HG02981 (cell line): ENCODE measurements at regions not wholly inside any gene's neighbourhood (a gene's known extent, or its start where the extent isn't known, plus 50 kb on each side); places are given as distances from the start of the nearest gene placed in this dataset.
"Not testable (repeated sequence)": the region's sequence is repeated elsewhere in the genome, so short reads cannot be mapped to it uniquely, and the experiment has no call there.

Experiments used
- ATAC-seq: cut with Tn5 transposase; IDR thresholded peaks from one replicate; pipeline ENCODE4 v1.9.1; 2021; ENCODE audit warnings: mild to moderate bottlenecking, moderate library complexity; ENCODE audit not compliant: unreplicated experiment

DNA sequence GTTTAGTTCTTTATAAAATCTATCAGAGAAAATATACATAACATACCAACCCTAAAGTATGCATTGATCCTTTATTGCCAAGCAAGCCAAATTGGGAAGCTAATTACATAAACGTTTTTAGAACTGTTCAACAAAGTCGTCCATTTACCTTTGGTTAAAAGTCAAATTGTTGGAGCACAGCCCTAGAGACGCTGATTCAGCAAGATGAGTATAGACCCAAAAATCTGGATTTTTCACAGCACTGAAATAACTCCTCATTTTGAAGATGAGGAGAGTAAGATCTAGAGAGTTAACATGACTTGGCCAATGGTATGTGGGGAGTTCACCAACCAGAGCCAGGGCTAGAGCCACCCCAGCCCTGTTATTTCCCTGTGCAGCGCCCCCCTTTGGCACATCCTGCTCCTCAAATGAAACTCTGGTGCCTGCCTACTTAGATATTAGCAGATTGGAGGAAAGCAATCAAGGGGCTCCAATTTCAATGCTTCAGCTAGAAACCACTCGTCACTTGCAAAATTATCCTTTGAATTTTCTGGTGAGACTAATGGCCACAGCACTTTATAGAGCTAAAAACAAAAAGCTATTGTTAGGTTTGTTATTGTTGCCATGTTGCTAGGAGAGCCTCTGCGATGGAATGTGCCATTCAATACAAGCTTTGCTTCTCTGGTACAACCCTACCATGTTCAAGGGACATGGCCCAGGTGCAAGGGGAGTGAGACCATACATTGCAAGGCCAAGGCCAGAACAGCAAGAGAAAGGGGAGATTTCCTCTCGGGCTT lies 132.6 kb upstream of the ZEB1 start:
- ATAC-seq: no peak

DNA sequence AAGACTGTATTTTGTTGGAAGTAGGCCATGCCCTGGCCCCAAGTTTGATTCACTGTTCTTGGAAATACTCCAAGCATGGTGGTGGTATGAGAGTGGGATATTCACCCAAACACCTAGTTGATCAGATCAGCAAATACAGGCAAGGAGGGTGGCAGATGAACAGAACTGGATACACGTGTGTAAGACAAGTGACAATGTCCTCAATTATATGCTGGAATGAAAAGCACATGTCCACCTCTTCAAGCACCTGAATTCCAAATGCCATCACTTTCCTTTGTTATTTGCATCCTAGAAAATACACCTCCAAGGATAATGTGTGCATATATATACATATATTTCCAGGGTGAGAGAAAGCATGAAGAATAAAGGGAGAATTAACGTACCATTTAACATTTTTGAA lies 131.8 kb upstream of the ZEB1 start:
- ATAC-seq: no peak

DNA sequence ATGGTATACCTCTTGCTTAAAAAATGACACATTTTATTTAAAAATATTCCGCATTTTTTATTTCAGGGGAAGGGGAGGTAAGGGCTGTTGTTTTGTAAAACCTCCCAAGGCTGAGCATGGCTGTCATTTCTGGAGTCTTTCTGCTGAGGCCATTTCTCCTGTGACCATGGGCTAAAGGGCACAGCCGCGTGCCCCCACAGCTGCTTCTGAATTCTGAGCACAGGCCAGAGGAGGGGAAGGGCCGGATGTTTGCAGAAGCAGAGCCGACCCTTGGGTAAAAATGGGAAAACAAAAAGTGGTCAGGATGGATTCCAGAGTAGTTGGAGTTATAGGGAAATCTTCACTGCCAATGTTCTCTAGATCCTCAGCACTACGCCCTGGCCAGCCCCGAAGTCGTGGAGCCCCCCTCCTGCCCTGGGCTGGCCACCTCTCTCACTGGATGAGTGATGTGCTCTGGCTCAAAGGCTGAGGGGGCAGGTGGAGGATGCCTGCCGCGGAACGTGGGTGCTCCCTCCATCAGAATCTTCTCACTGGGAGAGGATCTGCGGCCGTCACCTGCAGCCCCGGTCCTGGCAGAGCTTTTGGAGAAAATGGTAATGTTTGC lies 131.3 kb upstream of the ZEB1 start:
- no peak for ATAC-seq

DNA sequence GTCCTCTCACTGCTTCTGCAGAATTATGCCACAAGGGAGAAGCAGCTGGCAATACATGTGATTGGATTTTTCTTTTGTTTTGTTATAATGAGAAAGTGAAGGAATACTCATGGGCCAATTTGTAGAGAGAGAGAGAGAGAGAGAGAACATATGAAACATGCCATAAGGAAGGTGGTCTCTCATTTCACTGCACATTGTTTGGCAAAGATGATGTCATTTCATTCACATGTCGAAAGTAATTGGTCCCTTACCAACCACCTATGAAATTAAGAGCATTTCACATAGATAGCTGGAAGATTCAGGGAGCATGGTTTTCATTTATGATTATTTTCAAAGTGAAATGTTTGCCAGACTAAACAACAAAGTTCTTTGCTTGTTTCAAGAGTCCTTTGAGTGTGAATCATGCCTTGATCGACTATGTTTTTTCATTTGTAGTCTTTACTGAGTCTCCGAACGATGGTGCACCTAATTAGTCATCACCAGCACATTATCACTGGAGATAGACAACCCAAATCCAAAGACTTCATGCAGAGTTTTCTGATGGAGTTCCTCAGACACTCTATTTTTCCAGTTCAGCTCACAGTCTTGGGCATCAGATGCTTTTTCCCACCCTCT lies 130.1 kb upstream of the ZEB1 start:
- no peak for ATAC-seq

DNA sequence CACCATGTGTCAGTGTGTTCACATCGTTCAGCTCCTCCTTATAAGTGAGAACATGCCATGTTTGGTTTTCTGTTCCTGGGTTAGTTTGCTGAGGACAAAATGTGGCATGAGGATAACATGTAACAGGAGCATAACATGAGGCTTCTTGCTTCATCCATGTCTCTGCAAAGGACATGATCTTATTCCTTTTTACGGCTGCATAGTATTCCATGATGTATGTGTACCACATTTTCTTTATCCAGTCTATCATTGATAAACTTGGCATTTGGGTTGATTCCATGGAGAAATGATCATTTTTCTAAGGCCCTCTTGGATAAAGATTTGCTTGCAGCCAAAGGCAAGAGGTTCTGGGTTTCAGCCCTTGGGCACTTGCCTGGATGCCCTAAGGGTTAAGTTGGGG lies 128.5 kb upstream of the ZEB1 start:
- no peak for ATAC-seq

DNA sequence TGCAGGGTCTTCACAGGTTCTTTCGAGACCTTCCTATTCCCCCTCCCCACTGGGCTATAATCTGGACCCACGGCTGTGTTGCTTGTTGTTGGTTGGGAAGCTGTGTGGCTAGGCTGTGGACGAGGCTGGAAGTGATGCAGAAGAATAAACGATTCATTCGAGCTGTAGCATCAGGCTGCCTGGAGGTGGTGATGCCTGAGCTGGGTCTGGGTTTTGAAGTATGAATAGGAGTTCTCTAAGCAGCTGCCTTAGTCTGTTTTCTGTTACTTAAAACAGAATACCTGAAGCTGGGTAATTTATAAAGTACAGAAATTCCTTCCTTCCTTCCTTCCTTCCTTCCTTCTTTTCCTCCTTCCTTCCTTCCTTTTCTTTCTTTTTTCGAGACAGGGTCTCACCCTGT lies 126.5 kb upstream of the ZEB1 start:
- ATAC-seq: no peak

DNA sequence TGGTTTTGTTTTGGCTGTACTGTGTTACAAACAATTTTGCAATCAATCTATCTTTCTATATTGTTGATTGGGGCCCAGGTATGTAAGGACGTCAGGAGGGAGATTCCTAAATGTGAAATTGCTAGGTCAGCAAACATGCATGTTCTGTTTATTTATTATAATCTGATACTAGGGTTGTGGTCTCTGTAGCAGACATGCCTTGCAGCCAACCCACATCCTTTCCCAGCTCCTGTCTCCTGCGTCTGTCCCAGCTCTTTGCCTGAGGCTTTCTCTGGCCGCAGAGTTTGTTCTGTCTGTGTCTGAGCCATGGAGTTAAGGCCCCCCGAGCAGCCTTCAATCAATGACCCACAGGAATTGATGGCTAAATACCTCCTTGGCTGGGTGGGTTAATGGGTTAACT lies 124.0 kb upstream of the ZEB1 start:
- no peak for ATAC-seq

DNA sequence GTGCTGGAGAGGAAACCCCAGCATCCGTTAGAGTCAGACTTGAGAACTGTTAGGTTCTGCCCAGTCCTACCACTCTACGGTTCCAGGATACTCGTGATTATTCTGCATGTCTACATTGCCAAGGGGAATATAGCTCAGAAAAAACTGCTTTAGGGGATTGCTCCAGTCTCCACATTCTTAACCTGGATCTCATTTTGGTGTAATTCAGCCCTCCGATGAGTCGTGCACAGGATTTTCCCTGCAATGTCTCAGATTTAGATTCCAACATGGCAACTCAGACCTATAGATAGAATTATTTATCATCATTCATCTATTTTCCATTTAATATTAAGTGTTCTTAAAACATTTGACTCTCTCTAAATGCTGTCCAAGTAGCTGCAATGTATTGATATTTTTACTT lies 121.1 kb upstream of the ZEB1 start:
- ATAC-seq: no peak

DNA sequence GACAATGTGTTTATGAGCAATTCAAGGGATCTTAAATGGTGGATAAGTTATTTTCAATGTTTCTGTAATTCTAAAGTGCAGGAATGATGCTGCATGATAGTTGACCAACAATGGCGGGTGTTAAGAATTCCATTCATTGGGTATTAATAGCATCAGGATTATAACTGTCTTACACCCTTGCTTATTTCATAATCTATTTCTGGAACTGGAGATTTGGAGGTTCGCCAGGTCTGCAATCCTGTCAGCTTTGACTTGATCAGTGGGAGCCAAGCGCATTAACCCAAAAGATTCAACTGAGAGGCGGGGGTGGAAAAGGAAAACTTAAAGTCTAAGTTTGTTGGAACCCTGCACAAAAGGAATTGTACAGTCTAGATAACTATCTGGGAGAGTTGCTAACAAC lies 114.9 kb upstream of the ZEB1 start:
- no peak for ATAC-seq

DNA sequence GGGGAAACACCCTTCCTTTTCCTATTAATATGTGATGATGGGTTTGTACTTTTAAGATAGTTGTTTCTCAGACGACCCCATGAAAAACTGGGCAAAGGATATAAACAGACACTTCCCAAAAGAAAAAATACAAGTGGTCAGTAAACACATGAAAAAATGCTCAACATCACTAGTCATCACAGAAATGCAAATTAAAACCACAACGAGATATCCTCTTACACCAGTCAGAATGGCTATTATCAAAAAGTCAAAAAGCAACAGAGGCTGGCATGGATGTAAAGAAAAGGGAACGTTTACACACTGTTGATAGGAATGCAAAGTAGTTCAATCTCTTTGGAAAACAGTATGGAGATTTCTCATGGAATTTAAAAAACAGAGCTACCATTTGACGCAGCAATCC lies 111.4 kb upstream of the ZEB1 start:
- ATAC-seq: no peak

DNA sequence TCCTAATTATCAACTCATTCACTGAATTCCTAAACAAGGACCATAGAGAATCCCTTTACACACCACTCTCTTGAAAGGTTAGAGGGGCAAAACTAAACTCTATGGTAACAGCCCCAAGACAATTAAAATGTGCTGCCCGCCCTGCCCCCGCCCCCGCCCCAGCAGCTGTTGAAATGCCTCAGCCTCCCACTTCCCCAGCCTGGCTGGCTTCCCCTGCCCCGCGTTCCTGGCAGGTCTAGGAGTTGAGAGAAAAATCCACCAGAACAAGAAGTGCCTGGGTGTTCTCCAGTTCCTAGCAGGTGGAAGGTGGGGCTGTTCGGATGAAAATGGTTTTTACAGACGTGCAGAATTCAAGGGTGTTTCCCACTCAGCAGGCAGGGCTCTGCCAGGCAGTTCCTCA lies 109.5 kb upstream of the ZEB1 start:
- no peak for ATAC-seq

DNA sequence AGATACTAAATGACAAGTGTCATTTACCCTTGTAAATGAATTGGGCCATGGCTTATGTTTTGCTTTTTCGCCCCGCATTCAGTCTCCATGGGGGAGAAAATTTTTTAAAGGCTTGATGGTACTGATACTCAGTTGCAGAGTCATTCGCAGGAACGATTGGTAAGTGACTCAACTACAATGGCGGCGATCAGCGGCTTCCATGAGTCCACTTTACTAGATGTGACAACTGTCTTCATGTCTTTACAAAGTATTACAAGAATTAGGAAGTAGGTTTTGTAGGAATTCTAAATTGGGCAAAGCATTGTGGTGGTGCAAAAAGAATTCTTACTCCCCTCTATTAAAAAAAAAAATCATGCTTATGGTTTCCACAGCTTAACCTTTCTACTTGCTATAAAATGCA lies 108.8 kb upstream of the ZEB1 start:
- no peak for ATAC-seq

DNA sequence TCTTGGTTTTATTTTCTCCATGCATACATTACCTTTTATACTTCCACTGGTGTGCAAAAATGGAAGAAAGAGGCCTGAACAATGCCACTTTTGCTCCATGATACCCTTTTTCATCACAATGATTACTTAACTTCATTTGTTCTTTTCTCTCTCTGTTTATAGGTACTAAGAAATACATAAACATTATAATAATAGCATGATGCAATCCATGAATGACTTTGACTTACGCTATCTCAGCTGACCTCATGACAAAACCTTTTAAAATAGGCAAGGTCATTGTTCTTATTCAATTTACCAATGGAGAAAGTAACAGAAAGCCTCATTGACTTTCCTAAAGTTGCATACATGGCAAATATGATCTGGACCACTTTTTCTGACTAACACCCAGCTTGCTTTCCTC lies 105.1 kb upstream of the ZEB1 start:
- ATAC-seq: no peak

DNA sequence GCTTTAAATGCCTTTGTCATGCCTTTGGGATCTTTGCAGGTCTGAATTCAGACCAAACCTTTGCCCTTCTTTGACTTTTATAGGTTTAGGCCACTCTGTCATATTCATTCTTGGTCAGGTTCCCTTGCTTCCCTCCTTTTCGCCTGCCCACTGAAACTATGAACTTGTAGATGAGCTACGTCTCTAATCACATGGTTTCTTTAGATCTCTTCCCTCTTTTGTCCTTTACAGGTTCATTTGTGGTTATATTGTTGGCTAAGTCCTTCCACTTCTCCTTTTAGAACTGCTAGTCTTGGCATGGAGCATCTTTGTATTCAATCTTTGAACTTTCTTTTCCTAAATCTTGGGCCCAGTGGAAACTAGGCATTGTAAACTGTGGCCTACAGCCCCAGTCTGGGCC lies 104.0 kb upstream of the ZEB1 start:
- no peak for ATAC-seq

DNA sequence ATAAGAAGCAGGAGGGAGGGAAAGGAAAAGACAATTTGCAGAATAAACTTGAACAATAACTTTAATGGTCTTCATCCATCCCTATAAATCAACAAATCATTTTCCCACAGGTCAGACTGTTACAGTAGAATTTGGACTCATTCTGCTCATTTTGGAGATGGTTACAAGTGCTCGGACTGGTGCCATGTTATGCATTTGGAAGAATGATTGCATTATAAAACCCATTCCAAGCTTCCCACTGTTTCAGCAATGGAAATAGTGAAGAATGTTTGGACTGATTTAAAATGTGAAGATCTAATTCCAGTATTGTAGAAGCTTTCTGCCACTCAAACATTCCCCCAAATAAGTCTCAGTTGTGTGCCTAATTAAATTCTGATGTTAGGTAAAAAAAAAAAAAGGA lies 99.7 kb upstream of the ZEB1 start:
- ATAC-seq: no peak

DNA sequence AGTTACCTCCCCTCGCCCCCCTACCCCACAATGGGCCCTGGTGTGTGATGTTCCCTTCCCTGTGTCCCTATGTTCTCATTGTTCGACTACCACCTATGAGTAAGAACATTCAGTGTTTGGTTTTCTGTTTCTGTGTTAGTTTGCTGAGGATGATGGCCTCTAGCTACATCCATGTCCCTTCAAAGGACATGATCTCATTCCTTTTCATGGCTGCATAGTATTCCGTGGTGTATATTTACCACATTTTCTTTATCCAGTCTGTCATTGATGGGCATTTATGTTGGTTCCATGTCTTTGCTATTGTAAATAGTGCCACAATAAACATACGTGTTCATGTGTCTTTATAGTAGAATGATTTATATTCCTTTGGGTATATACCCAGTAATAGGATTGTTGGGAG lies 90.2 kb upstream of the ZEB1 start:
- not testable (repeated sequence) for ATAC-seq

DNA sequence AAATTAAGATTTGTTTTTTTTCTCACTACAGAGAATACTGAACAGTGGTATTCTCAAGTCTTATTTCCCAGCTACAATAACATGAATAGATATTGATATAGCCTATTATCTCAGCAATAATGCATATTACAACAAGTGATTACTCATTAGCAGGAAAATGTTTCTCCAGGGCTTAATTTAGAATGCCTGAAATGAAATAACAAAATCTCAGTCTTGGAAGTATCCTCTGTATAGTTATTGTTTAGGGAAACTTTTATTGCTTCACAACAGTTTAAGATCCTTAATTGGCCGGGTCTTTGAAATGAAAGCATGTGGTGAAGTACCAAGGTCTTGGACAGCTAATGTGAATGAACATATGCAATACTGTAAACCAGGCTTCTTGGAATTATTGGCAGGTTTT lies 79.1 kb upstream of the ZEB1 start:
- ATAC-seq: no peak

DNA sequence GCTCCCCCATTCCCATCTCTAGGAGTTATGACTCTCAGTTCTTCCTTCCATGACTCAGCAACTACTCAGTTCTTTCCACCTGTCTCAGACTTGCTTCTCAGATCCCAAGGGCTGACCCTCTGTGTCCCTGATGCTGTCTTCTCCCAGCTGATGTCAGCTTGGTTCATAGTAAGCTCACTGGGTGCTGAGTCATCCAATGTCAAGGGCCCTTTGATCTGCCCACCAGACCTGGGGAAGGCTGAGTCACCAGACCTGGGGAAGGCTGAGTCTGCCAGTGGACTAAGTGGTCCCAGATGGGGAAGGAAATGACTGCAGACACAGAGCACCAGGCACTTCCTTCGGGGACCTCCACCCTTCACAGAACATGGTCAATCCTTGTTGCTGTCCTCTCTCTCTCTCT lies 76.1 kb upstream of the ZEB1 start:
- no peak for ATAC-seq

DNA sequence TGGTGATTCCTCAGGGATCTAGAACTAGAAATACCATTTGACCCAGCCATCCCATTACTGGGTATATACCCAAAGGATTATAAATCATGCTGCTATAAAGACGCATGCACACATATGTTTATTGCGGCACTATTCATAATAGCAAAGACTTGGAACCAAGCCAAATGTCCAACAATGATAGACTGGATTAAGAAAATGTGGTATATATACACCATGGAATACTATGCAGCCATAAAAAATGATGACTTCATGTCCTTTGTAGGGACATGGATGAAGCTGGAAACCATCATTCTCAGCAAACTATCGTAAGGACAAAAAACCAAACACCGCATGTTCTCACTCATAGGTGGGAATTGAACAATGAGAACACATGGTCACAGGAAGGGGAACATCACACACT lies 67.9 kb upstream of the ZEB1 start:
- ATAC-seq: not testable (repeated sequence)

DNA sequence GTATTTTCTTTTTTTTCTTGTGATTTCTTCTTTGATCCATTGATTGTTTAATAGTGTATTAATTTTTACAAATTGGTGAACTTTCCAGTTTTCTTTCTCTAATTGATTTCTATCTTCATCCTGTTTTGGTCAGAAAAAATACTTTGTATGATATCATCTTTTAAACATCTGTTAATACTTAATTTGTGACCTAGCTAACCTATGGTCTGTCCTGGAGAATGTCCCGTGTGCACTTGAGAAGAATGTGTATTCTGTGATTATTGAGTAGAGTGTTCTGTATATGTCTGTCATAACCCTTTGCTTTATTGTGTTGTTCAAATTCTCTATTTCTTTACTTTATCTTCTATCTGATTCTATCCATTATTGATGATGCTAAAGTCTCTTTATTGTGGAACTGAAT lies 65.8 kb upstream of the ZEB1 start:
- ATAC-seq: no peak

DNA sequence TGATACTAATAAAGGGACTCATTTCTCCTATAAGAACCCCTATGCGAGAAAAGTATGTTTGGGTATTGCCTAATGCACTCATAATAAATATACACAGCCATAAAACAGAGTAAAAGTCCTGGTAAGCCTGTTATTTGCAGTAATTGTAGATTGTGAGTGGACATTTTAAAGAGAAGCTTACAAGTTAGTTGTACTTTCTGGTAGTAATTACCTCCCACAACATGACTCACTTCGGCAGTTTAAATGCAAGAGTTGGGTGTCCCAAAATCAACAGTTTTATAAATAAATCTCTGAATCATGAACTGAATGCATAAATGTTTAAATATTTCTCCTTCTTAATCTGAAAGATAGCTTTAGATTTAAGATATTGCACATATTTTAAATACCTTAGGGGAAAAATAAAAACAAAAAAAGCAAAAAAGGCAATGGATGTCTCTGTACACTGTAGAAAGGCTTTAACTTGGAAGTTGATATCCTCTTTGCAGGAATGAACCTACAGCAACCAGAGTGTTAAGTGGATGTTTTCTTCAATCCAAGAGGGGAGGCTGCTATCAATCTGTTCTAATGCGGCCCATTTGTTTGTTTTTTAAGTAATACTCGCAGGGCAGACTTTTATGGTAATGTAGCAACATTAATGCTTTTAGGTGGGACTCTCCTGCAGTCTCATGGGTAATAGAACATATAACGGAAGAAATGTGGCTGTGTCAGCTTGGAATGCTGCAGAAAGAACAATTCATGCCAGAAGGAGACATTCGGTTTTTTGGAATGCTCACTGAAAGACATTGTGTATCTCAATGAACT lies 57.3 kb upstream of the ZEB1 start:
- no peak for ATAC-seq

DNA sequence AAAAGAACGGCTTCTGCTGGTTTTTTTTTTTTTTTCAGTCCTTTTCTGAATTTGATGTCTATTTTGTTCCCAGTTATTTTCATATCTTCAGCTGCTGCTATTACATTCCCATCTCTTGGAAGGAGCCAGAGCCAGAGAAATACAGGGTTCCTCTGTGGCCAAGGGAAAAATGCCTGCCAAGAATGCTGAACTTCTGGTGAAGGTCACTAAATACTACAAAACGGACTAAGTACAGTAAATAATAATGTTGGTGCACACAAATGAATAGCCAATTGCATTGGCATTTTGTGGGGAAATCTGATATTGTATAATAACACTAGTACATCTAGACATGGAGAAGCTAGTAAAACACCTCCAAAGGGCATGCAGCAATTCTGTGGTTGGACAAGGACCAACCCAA lies 56.3 kb upstream of the ZEB1 start:
- no peak for ATAC-seq
